CD4-positive, alpha-beta T cell treated with Interleukin-21 for 1 hour (primary cell): ENCODE measurements at regions not wholly inside any gene's neighbourhood (a gene's known extent, or its start where the extent isn't known, plus 50 kb on each side); places are given as distances from the start of the nearest gene placed in this dataset.
"Not testable (repeated sequence)": the region's sequence is repeated elsewhere in the genome, so short reads cannot be mapped to it uniquely, and the experiment has no call there.

Experiments
- DNase-seq: peaks from one replicate; pipeline ENCODE4 v3.0.0-alpha.2; 2020

GRCh38 chr5:107058803-107059202 is 611.9 kb downstream of the EFNA5 start:
- DNase-seq = no peak

GRCh38 chr5:107058235-107058634 is 612.5 kb downstream of the EFNA5 start:
- DNase-seq = no peak

- DNase-seq = no peak
Observed at GRCh38 chr5:107056278-107056677, 614.5 kb downstream of the EFNA5 start.

- DNase-seq = no peak
Observed at GRCh38 chr5:107047048-107047447, 623.7 kb downstream of the EFNA5 start.

GRCh38 chr5:107043665-107044064 is 627.1 kb downstream of the EFNA5 start:
- DNase-seq = no peak

GRCh38 chr5:107040907-107041306 is 629.8 kb downstream of the EFNA5 start:
- DNase-seq = no peak

GRCh38 chr5:107032629-107033028 is 638.1 kb downstream of the EFNA5 start:
- DNase-seq = no peak

- no peak for DNase-seq
Observed at GRCh38 chr5:107028938-107029337, 641.8 kb downstream of the EFNA5 start.

- DNase-seq = no peak
Observed at GRCh38 chr5:107025712-107026497, 644.8 kb downstream of the EFNA5 start.

GRCh38 chr5:107023732-107024131 is 647.0 kb downstream of the EFNA5 start:
- no peak for DNase-seq

- DNase-seq = no peak
Observed at GRCh38 chr5:107021575-107021974, 649.2 kb downstream of the EFNA5 start.

- no peak for DNase-seq
Observed at GRCh38 chr5:107020626-107021025, 650.1 kb downstream of the EFNA5 start.

- DNase-seq = no peak
Observed at GRCh38 chr5:107017616-107018015, 653.1 kb downstream of the EFNA5 start.

- DNase-seq = no peak
Observed at GRCh38 chr5:107012371-107012770, 658.4 kb downstream of the EFNA5 start.

GRCh38 chr5:107011605-107012004 is 659.1 kb downstream of the EFNA5 start:
- no peak for DNase-seq

- DNase-seq = no peak
Observed at GRCh38 chr5:107010060-107010459, 660.7 kb downstream of the EFNA5 start.

GRCh38 chr5:107005653-107006052 is 665.1 kb downstream of the EFNA5 start:
- DNase-seq = no peak

GRCh38 chr5:107005161-107005560 is 665.6 kb downstream of the EFNA5 start:
- DNase-seq = no peak

- DNase-seq = no peak
Observed at GRCh38 chr5:107002115-107002514, 668.6 kb downstream of the EFNA5 start.

- not testable (repeated sequence) for DNase-seq
Observed at GRCh38 chr5:106999506-106999905, 671.2 kb downstream of the EFNA5 start.

GRCh38 chr5:106986006-106986405 is 684.7 kb downstream of the EFNA5 start:
- no peak for DNase-seq

- no peak for DNase-seq
Observed at GRCh38 chr5:106985174-106985573, 685.6 kb downstream of the EFNA5 start.

- not testable (repeated sequence) for DNase-seq
Observed at GRCh38 chr5:106979178-106979577, 691.6 kb downstream of the EFNA5 start.

- DNase-seq = not testable (repeated sequence)
Observed at GRCh38 chr5:106978582-106979165, 692.1 kb downstream of the EFNA5 start.

- DNase-seq = no peak
Observed at GRCh38 chr5:106976363-106976762, 694.4 kb downstream of the EFNA5 start.
